OCI-LY1 (cell line): ENCODE measurements at regions not wholly inside any gene's neighbourhood (a gene's known extent, or its start where the extent isn't known, plus 50 kb on each side); places are given as distances from the start of the nearest gene placed in this dataset.

Source experiments
- H2AFZ ChIP-seq: fragments of 200-600 bp; sonication (generic), shearing (Covaris generic); 2 replicates; pipeline ENCODE4 v1.6.0; 2014; ENCODE audit warnings: antibody characterized with exemption, mild to moderate bottlenecking, low read length
- H3F3A ChIP-seq: fragments of 200-600 bp; sonication (generic), shearing (Covaris generic); 2 replicates; pipeline ENCODE4 v1.6.0; 2014; ENCODE audit warnings: mild to moderate bottlenecking, antibody characterized with exemption, low read length, moderate library complexity; ENCODE audit not compliant: insufficient read depth
- H3K27ac ChIP-seq: fragments of 200-600 bp; sonication (generic); 2 replicates; pipeline ENCODE4 v1.5.1; 2014; ENCODE audit warnings: low read length, mixed run types, mild to moderate bottlenecking, low read depth; ENCODE audit not compliant: poor library complexity, severe bottlenecking
- H3K27me3 ChIP-seq: fragments of 200-600 bp; sonication (generic); 2 replicates; pipeline ENCODE4 v1.6.0; 2014; ENCODE audit warnings: antibody characterized with exemption, mild to moderate bottlenecking, low read length, moderate library complexity; ENCODE audit not compliant: insufficient read depth
- H3K36me3 ChIP-seq: fragments of 200-600 bp; sonication (generic); 2 replicates; pipeline ENCODE4 v1.6.1; 2014; ENCODE audit warnings: mild to moderate bottlenecking, antibody characterized with exemption, low read length, moderate library complexity, mixed read lengths; ENCODE audit not compliant: insufficient read depth
- H3K4me1 ChIP-seq: fragments of 200-600 bp; sonication (generic); 2 replicates; pipeline ENCODE4 v1.5.1; 2014; ENCODE audit warnings: mild to moderate bottlenecking, low read length, moderate library complexity; ENCODE audit not compliant: insufficient read depth, severe bottlenecking
- H3K4me2 ChIP-seq: fragments of 200-600 bp; sonication (generic), shearing (Covaris generic); 2 replicates; pipeline ENCODE4 v1.6.1; 2014; ENCODE audit warnings: low read length
- H3K4me3 ChIP-seq: fragments of 200-600 bp; sonication (generic); 2 replicates; pipeline ENCODE4 v1.5.1; 2014; ENCODE audit warnings: low read length, low read depth, mild to moderate bottlenecking, mixed read lengths; ENCODE audit not compliant: poor library complexity, severe bottlenecking
- H3K79me2 ChIP-seq: fragments of 200-600 bp; shearing (Covaris generic); 2 replicates; pipeline ENCODE4 v1.6.1; 2016; ENCODE audit warnings: mixed run types, low read length, mixed read lengths; ENCODE audit not compliant: insufficient read depth
- H3K9ac ChIP-seq: fragments of 200-600 bp; sonication (generic), shearing (Covaris generic); 2 replicates; pipeline ENCODE4 v1.6.1; 2014; ENCODE audit warnings: mild to moderate bottlenecking, low read length, mixed read lengths
- H3K9me2 ChIP-seq: fragments of 200-600 bp; sonication (generic), shearing (Covaris generic); 2 replicates; pipeline ENCODE4 v1.6.1; 2014; ENCODE audit warnings: low read depth, mild to moderate bottlenecking, low read length, mixed read lengths
- H3K9me3 ChIP-seq: fragments of 200-600 bp; shearing (Covaris generic); 2 replicates; pipeline ENCODE4 v1.6.1; 2014; ENCODE audit warnings: low read length, mixed read lengths
- H4K20me1 ChIP-seq: fragments of 200-600 bp; sonication (generic), shearing (Covaris generic); 2 replicates; pipeline ENCODE4 v1.6.0; 2016; ENCODE audit warnings: mild to moderate bottlenecking, low read length; ENCODE audit not compliant: insufficient read depth
- CTCF ChIP-seq: fragments of 200-600 bp; sonication (generic), shearing (Covaris generic); IDR thresholded peaks from 2 replicates; pipeline ENCODE4 v1.5.1; 2017; ENCODE audit warnings: mild to moderate bottlenecking, antibody characterized with exemption, low read length, moderate library complexity, mixed read lengths
- EZH2 ChIP-seq: fragments of 200-600 bp; sonication (generic), shearing (Covaris generic); IDR thresholded peaks from 2 replicates; pipeline ENCODE4 v1.8.0; 2017; ENCODE audit warnings: borderline replicate concordance, mixed run types, mild to moderate bottlenecking, antibody characterized with exemption, low read length, moderate library complexity, mixed read lengths

DNA sequence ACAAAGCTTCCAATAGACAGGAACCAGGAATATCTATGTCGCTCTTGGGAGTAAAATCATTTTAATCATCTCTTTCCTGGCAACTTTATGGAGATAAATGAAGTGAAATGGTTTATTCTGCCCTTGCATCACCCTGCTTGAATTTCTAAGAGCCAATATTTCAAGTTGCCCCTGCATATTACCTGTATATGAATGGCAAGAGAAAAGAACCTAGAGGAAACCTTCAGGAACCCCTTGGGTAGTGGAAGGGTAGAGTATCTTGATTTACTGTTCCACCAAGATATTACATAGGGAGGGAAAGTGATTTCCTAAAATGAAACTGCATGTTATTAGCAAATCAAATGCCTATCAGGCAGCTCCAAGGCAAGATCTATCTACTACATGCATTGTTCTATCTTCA is 308.4 kb upstream of the NAV3 start:
- H3K9me3 ChIP-seq: no peaks in the 10 kb centered on the region
- no peaks in the 10 kb centered on the region for H3K4me1 ChIP-seq
- no peak overlapping the region for H3K4me2 ChIP-seq
- no peak overlapping the region for H3K4me3 ChIP-seq
- H3K36me3 ChIP-seq: no peaks in the 10 kb centered on the region
- H4K20me1 ChIP-seq: no peaks in the 10 kb centered on the region
- H3K79me2 ChIP-seq: no peaks in the 10 kb centered on the region
- no peak overlapping the region for H3K27ac ChIP-seq
- H3F3A ChIP-seq: no peaks in the 10 kb centered on the region
- H3K27me3 ChIP-seq: no peaks in the 10 kb centered on the region
- no peak overlapping the region for H3K9ac ChIP-seq
- TF ChIP-seq CTCF (no peak), EZH2 (no peak)
- H2AFZ ChIP-seq: no peak overlapping the region
- H3K9me2 ChIP-seq: no peaks in the 10 kb centered on the region

DNA sequence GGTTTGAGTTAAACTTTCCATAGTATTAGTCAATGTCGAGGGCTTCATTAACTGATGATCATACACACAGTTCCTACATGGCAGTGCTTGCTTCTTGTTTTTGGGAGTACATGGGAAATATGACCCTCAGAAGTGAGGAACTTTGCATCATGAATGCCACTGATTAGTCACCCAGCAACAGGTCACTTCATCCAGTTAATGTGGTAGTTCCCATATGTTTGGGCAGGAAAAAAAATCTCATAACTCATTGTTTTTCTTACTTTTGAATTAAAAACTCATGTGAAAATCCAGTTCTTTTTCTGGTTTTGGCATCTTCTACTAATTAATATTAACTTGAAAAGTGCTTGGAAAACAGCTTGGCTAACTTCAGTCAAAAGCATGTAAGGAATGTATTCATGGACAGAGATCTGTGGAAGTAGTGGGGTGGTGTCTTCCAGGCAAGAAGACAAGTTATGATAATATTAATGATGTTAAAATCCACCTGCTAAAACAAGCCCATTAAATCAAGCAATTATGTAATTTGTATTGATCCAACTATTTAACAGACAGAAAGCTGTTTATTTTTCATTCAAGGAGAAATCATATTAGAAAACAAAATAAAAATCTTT is 309.1 kb upstream of the NAV3 start:
- Histone ChIP-seq H4K20me1 (no peaks in the 10 kb centered on the region), H3F3A (no peaks in the 10 kb centered on the region), H3K9me2 (no peaks in the 10 kb centered on the region), H3K79me2 (no peaks in the 10 kb centered on the region), H3K4me2 (no peak overlapping the region), H3K9ac (no peak overlapping the region), H2AFZ (no peak overlapping the region), H3K27me3 (no peaks in the 10 kb centered on the region), H3K9me3 (no peaks in the 10 kb centered on the region), H3K4me3 (no peak overlapping the region), H3K36me3 (no peaks in the 10 kb centered on the region), H3K4me1 (no peaks in the 10 kb centered on the region), H3K27ac (no peak overlapping the region)
- TF ChIP-seq CTCF (no peak), EZH2 (no peak)

GRCh38 chr12:77514511-77514910 is 316.2 kb upstream of the NAV3 start:
- Histone ChIP-seq H3K36me3 (no peaks in the 10 kb centered on the region), H3K9me2 (no peaks in the 10 kb centered on the region), H3K4me2 (no peak overlapping the region), H2AFZ (no peak overlapping the region), H3F3A (no peaks in the 10 kb centered on the region), H3K4me3 (no peak overlapping the region), H3K9me3 (no peaks in the 10 kb centered on the region), H3K27me3 (no peaks in the 10 kb centered on the region), H3K27ac (no peak overlapping the region), H3K9ac (no peak overlapping the region), H3K79me2 (no peaks in the 10 kb centered on the region), H3K4me1 (no peaks in the 10 kb centered on the region), H4K20me1 (no peaks in the 10 kb centered on the region)
- TF ChIP-seq EZH2: no peak
- TF ChIP-seq CTCF: no peak
